IMR-90 (cell line): ENCODE measurements at regions not wholly inside any gene's neighbourhood (a gene's known extent, or its start where the extent isn't known, plus 50 kb on each side); places are given as distances from the start of the nearest gene placed in this dataset.

Source experiments
- ATAC-seq: fragments of 200-7000 bp; cut with Tn5 transposase; 2 replicates; pipeline ENCODE4 v1.9.1; 2020; ENCODE audit warnings: low read depth, mild to moderate bottlenecking, moderate library complexity
- BruUV-seq: library from RNA; stranded (reverse); fragments of 400-500 nt; replicated peaks from 2 replicates; lab custom pipeline; 2021; lab: Mats Ljungman, UMichigan
- CTCF ChIA-PET: fragments of 300-600 bp; formaldehyde crosslinking; extraction: SDS; loops from one replicate; lab custom pipeline; 2021; ENCODE audit warnings: antibody characterized with exemption; lab: Yijun Ruan, JAX
- POLR2A ChIA-PET: fragments of 300-600 bp; sonication (Branson Sonifier 250); formaldehyde crosslinking; loops from one replicate; lab custom pipeline; 2022; ENCODE audit warnings: antibody characterized with exemption; ENCODE audit not compliant: unreplicated experiment; lab: Charles Lee
- DNase-seq: peaks from one replicate; pipeline ENCODE4 v3.0.0; 2013
- H2AFZ ChIP-seq: replicated peaks from 2 replicates; pipeline ENCODE3; 2013; ENCODE audit warnings: low read length, mild to moderate bottlenecking; ENCODE audit not compliant: poor library complexity
- H2AK5ac ChIP-seq: 2 replicates; pipeline ENCODE4 v1.6.1; 2013; ENCODE audit warnings: low read depth, low read length, inconsistent platforms
- H2AK9ac ChIP-seq: replicated peaks from 2 replicates; pipeline ENCODE3; 2013; ENCODE audit warnings: mild to moderate bottlenecking, low read depth, low read length, moderate library complexity; ENCODE audit not compliant: poor library complexity
- H2BK120ac ChIP-seq: 2 replicates; pipeline ENCODE4 v1.6.1; 2013; ENCODE audit warnings: low read depth, low read length, inconsistent platforms
- H2BK15ac ChIP-seq: 3 replicates; pipeline ENCODE4 v1.6.1; 2013; ENCODE audit warnings: low read depth, low read length, inconsistent platforms
- H2BK20ac ChIP-seq: 2 replicates; pipeline ENCODE4 v1.6.1; 2013; ENCODE audit warnings: low read depth, mild to moderate bottlenecking, inconsistent platforms, low read length, moderate library complexity
- H2BK5ac ChIP-seq: 2 replicates; pipeline ENCODE4 v1.6.1; 2013; ENCODE audit warnings: mild to moderate bottlenecking, low read depth, low read length, inconsistent platforms; ENCODE audit not compliant: poor library complexity, severe bottlenecking
- H3K14ac ChIP-seq: replicated peaks from 2 replicates; pipeline ENCODE4 v1.6.1; 2013; ENCODE audit warnings: low read depth, low read length, inconsistent platforms
- H3K18ac ChIP-seq: 2 replicates; pipeline ENCODE4 v1.6.1; 2013; ENCODE audit warnings: low read depth, low read length, control low read depth
- H3K23ac ChIP-seq: 2 replicates; pipeline ENCODE4 v1.6.1; 2013; ENCODE audit warnings: low read depth, low read length, inconsistent platforms
- H3K27ac ChIP-seq: 2 replicates; pipeline ENCODE4 v1.5.1; 2013; ENCODE audit warnings: mild to moderate bottlenecking, control low read depth, low read length; ENCODE audit not compliant: insufficient read depth
- H3K27me3 ChIP-seq: 2 replicates; pipeline ENCODE4 v1.6.1; 2013; ENCODE audit warnings: low read length; ENCODE audit not compliant: control insufficient read depth, insufficient read depth
- H3K36me3 ChIP-seq: 2 replicates; pipeline ENCODE4 v1.6.1; 2013; ENCODE audit warnings: low read length, mixed read lengths; ENCODE audit not compliant: control insufficient read depth, insufficient read depth
- H3K4ac ChIP-seq: 2 replicates; pipeline ENCODE4 v1.6.1; 2013; ENCODE audit warnings: low read depth, low read length, inconsistent platforms
- H3K4me1 ChIP-seq: 2 replicates; pipeline ENCODE4 v1.6.1; 2013; ENCODE audit warnings: low read length, mixed read lengths; ENCODE audit not compliant: control insufficient read depth, insufficient read depth
- H3K4me2 ChIP-seq: 2 replicates; pipeline ENCODE4 v1.6.1; 2013; ENCODE audit warnings: low read depth, mild to moderate bottlenecking, control low read depth, low read length, moderate library complexity
- H3K4me3 ChIP-seq: 2 replicates; pipeline ENCODE4 v1.5.1; 2013; ENCODE audit warnings: low read depth, mild to moderate bottlenecking, control low read depth, low read length, moderate library complexity; ENCODE audit not compliant: insufficient read depth
- H3K56ac ChIP-seq: 2 replicates; pipeline ENCODE4 v1.6.1; 2013; ENCODE audit warnings: low read length, inconsistent platforms; ENCODE audit not compliant: insufficient read depth; ENCODE audit errors: extremely low read depth
- H3K79me1 ChIP-seq, 2 experiments: 2 replicates each; pipeline ENCODE4 v1.6.1; 2013; ENCODE audit warnings: low read length in 2 of 2, inconsistent platforms in 1 of 2, low read depth in 1 of 2
- H3K9ac ChIP-seq: 2 replicates; pipeline ENCODE4 v1.6.1; 2013; ENCODE audit warnings: low read depth, low read length, control low read depth
- H3K9me1 ChIP-seq: 2 replicates; pipeline ENCODE4 v1.6.1; 2013; ENCODE audit warnings: low read length, inconsistent platforms; ENCODE audit not compliant: insufficient read depth
- H3K9me3 ChIP-seq: 2 replicates; pipeline ENCODE4 v1.6.1; 2013; ENCODE audit warnings: low read length; ENCODE audit not compliant: control insufficient read depth, insufficient read depth
- H4K20me1 ChIP-seq: 2 replicates; pipeline ENCODE4 v1.6.1; 2013; ENCODE audit warnings: low read length, inconsistent platforms; ENCODE audit not compliant: insufficient read depth
- H4K5ac ChIP-seq: 2 replicates; pipeline ENCODE4 v1.6.1; 2013; ENCODE audit warnings: mild to moderate bottlenecking, low read depth, low read length, control low read depth
- H4K8ac ChIP-seq, 2 experiments: 2 replicates each; pipeline ENCODE4 v1.6.1; 2013; ENCODE audit warnings: low read depth in 2 of 2, low read length in 2 of 2, control low read depth in 1 of 2, inconsistent platforms in 1 of 2
- H4K91ac ChIP-seq: 2 replicates; pipeline ENCODE4 v1.6.1; 2013; ENCODE audit warnings: low read depth, low read length, inconsistent platforms; ENCODE audit not compliant: insufficient read depth
- POLR2A ChIP-seq: IDR thresholded peaks from 2 replicates; pipeline ENCODE4 v1.6.1; 2012; ENCODE audit warnings: mild to moderate bottlenecking, low read depth, low read length
- RAD21 ChIP-seq: IDR thresholded peaks from 2 replicates; pipeline ENCODE4 v1.6.1; 2012; ENCODE audit warnings: low read length, improper control_type of control experiment
- RCOR1 ChIP-seq: IDR thresholded peaks from 2 replicates; pipeline ENCODE4 v1.6.1; 2012; ENCODE audit warnings: mild to moderate bottlenecking, low read length, improper control_type of control experiment; ENCODE audit not compliant: insufficient replicate concordance
- RFX5 ChIP-seq: IDR thresholded peaks from 2 replicates; pipeline ENCODE4 v1.8.0; 2012; ENCODE audit warnings: low read depth, mild to moderate bottlenecking, low read length, moderate library complexity
- USF2 ChIP-seq: fragments of 150-350 bp; IDR thresholded peaks from 2 replicates; pipeline ENCODE4 v1.6.1; 2017; ENCODE audit warnings: mild to moderate bottlenecking, antibody characterized with exemption, low read length, low read depth
- WGBS, 2 experiments: methylation state at CpG; one replicate each; pipeline versions ENCODE4 v1.1.5 to v1.1.7; 2013; ENCODE audit warnings: missing lambda C conversion rate in 2 of 2; ENCODE audit not compliant: insufficient read length in 1 of 2; ENCODE audit errors: extremely low coverage in 2 of 2; 5-methylcytosine and 5-hydroxymethylcytosine counted together
- dilution Hi-C: fragments of 300-500 bp; cut with HindIII; formaldehyde crosslinking; loops from one replicate; pipeline ENCODE4 v1.14.3; 2018; ENCODE audit warnings: low sequenced_read_pairs; ENCODE audit not compliant: unreplicated experiment
- in situ Hi-C: fragments of 300-500 bp; cut with MboI; formaldehyde crosslinking; loops from 3 replicates; pipeline ENCODE4 v1.14.3; 2019; ENCODE audit warnings: low sequenced_read_pairs, inconsistent platforms, mixed read lengths
- intact Hi-C: fragments of 100-400 bp; cut with micrococcal nuclease; formaldehyde crosslinking; loops from 2 replicates; pipeline ENCODE4 v1.10.0; 2022
- TF ChIP-seq, protein P1 (sequence below): fragments of 150-350 bp; IDR thresholded peaks from 2 replicates; pipeline ENCODE4 v1.6.1; 2016; ENCODE audit warnings: low read depth, mild to moderate bottlenecking, low read length, moderate library complexity, borderline replicate concordance

DNA sequence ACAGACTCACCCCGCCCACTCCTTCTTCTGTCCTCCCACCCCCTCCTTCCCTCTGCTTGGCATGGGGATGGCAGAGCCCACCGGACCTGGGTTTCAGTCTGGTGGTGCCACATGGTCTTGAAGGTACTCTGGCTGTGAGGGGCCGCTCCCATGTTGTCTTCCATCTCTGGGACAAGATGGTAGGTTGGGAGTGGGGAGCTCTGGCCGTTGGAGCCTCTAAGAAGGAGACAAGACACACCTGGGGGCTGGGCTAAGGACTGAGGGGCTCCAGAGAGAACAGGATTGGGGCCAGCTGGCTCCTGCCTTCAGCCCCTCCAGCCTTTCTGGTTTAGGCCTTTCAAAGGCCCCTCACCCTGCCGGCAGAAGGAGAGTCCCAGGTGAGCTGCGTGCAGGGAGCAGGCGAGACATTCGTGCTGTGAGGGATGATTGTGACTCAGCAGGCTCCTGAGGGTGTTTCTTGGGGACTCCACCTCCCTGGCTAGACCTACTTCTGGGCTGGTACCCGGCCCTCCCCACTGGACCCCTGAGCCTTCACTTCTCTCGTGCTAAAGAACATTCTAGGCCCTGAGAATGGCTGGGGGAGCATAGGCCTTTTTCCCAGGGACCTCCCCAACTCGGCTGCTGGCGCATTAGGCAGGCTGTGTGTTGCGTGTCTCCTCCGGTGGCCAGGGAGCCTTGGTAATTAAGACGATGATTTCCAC, 128.2 kb upstream of the HAAO start:
- in situ Hi-C loops (no loop called here), dilution Hi-C loops (no loop called here)
- ATAC-seq: no peak

More for the DNA sequence above, 128.2 kb upstream of the HAAO start:
- Histone ChIP-seq H3K9ac (no peak overlapping the region), H3K23ac (no peak overlapping the region), H2BK120ac (0 out of 2 replicates have a peak overlapping the region, but pooled peaks have one; percentile 8), H4K8ac (no peak overlapping the region), H3K36me3 (no peaks in the 10 kb centered on the region), H2BK5ac (no peak overlapping the region), H2AK9ac (peak overlapping the region; percentile 67), H3K27me3 (no peaks in the 10 kb centered on the region), H3K56ac (no peak overlapping the region), H3K9me1 (peaks cover 24% of the 10 kb centered on the region), H4K5ac (no peak overlapping the region), H2BK20ac (no peak overlapping the region), H2AFZ (no peak overlapping the region), H3K18ac (no peak overlapping the region), H3K4ac (no peak overlapping the region), H4K20me1 (no peaks in the 10 kb centered on the region), H3K14ac (no peak overlapping the region), H3K27ac (no peak overlapping the region), H2BK15ac (no peak overlapping the region), H3K79me1 (peaks cover 0 to 5% of the 10 kb centered on the region in 2 experiments; a peak in 1 of 4 replicates), H3K4me3 (no peak overlapping the region), H2AK5ac (peak overlapping the region; percentile 44), H3K4me2 (no peak overlapping the region), H3K9me3 (no peaks in the 10 kb centered on the region), H3K4me1 (peaks cover 37% of the 10 kb centered on the region), H4K91ac (no peak overlapping the region)
- POLR2A ChIA-PET: no interaction called here
- CTCF ChIA-PET: interaction anchor here (0.7 kb wide), 1 partner anchor 64 kb away, joined by 3 read pairs; no protein-coding TSS in a partner anchor
- TF ChIP-seq RAD21 (no peak), RCOR1 (no peak), RFX5 (no peak), USF2 (no peak), POLR2A (no peak)
- TF ChIP-seq, protein P1, sequence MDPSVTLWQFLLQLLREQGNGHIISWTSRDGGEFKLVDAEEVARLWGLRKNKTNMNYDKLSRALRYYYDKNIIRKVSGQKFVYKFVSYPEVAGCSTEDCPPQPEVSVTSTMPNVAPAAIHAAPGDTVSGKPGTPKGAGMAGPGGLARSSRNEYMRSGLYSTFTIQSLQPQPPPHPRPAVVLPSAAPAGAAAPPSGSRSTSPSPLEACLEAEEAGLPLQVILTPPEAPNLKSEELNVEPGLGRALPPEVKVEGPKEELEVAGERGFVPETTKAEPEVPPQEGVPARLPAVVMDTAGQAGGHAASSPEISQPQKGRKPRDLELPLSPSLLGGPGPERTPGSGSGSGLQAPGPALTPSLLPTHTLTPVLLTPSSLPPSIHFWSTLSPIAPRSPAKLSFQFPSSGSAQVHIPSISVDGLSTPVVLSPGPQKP: no peak
- BruUV-seq: no TSS peak
- DNase-seq: no peak
- 81% methylated on average over 4 of the region's 15 CpGs; no CpG with 5 or more reads in 1 of the 2 experiments for WGBS, 2 experiments
- intact Hi-C loops: no loop called here
